HG03571 (cell line): ENCODE measurements at regions not wholly inside any gene's neighbourhood (a gene's known extent, or its start where the extent isn't known, plus 50 kb on each side); places are given as distances from the start of the nearest gene placed in this dataset.

Experiments
- ATAC-seq: cut with Tn5 transposase; IDR thresholded peaks from one replicate; pipeline ENCODE4 v1.9.1; 2021; ENCODE audit not compliant: unreplicated experiment

DNA sequence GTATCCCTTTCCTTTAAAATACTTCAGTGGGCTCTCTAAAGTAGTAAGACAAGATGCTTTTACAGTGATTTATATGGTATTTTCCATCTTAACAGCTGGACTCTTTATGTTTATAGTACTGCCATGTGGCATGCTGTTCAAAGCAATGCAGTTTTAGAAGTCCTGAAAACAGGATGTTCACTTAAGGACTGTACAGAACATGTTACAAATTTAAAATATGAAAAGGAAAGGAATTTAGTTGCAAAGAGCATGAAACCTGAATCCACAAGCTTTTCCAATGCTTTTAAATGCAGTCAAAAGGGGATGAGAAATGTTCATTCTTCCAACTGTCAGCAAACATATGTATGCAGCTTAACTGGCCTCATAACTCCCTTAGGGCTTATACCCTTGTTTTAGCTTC lies 580.2 kb downstream of the EFNA5 start:
- ATAC-seq: no peak

DNA sequence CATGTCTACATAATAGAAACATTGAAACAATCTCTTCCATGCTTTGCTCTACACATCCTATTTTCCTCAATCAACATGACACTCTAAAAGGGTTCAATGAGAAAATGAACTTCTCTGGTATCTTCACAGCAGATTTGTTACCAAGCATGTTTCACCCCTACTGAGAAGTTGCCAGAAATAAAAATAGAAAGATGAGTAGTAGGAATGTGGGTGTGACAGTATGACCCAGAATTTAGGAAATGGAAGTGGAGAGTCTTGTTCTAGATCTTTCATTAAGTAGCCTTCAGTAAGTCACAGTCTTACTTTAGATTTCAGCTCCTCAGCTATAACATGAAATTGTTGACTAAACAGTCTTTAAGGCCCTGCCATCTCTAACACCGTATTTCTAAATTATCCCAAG lies 581.8 kb downstream of the EFNA5 start:
- no peak for ATAC-seq

GRCh38 chr5:107085572-107085971 lies 585.2 kb downstream of the EFNA5 start:
- ATAC-seq: no peak

- ATAC-seq: no peak
These were observed 595.7 kb downstream of the EFNA5 start for GRCh38 chr5:107074996-107075395.

DNA sequence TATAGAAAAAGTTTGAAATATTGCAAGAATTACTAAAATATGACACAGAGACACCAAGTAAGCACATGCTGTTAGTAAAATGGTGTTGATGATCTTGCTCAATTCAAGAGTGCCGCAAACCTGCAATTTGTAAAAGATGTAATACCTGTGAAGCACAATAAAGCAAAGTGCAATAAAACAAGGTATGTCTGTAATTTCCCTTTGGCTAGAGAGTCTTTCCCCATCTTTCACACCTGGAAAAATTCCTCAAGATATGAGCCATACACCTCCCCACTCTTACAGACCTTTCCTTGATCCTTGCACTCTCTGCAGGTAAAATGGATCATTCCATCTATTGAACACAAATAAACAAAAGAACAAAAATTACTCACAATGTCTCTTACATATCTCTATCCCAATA lies 597.8 kb downstream of the EFNA5 start:
- no peak for ATAC-seq

DNA sequence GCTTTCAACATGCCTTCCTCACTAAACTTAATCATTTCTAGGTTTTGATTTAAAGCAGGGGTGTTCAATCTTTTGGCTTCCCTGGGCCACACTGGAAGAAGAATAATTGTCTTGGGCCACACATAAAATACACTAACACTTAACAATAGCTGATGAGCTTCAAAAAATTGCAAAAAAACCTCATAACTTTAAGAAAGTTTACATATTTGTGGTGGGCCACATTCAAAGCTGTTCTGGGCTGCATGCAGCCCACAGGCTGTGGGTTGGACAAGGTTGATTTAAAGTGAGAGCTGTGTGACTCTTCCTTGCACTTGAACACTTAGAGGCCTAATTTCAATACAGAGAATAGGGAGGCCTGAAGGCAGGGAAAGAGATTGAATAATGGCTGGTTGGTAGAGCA lies 598.3 kb downstream of the EFNA5 start:
- no peak for ATAC-seq

DNA sequence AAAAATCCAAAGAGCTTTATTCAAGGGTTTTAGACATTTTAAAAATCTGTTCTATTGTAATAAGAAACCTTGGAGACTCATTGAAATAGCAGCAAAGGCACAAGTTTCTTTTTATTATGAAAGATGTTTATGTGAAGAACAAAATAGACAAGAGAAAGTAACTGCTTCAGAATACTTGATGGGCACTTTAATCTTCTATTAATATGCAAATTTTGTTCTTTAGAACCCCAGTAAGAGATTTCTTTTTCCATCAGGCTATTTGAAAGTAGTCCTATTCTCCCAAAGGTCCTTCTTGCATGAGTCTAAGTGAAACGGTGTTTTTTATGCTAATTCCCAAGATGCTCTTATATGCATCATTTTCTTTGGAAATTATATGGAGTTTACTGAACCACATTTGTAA lies 602.0 kb downstream of the EFNA5 start:
- ATAC-seq: no peak

GRCh38 chr5:107067395-107067794 lies 603.3 kb downstream of the EFNA5 start:
- ATAC-seq: no peak

GRCh38 chr5:107063511-107063910 lies 607.2 kb downstream of the EFNA5 start:
- ATAC-seq: no peak

GRCh38 chr5:107058803-107059202 lies 611.9 kb downstream of the EFNA5 start:
- no peak for ATAC-seq

DNA sequence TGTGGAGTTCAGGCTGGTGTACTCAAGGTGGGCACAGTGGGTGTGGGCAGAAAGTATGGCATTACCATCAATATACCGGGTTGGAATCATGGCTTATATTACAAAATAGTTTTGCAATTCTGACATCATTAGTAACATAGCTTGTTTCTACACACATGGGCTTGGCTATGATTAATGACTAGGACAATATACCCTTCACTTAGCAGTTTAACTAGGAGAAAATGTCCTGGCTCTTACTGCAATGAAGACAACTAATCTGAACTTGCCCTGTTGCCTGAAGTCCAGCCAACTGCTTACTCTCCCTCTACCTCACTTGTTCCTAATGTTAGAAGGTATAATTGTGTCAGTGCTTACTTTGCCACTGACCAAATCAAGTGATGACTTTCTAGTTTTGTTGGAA lies 612.5 kb downstream of the EFNA5 start:
- ATAC-seq: no peak

DNA sequence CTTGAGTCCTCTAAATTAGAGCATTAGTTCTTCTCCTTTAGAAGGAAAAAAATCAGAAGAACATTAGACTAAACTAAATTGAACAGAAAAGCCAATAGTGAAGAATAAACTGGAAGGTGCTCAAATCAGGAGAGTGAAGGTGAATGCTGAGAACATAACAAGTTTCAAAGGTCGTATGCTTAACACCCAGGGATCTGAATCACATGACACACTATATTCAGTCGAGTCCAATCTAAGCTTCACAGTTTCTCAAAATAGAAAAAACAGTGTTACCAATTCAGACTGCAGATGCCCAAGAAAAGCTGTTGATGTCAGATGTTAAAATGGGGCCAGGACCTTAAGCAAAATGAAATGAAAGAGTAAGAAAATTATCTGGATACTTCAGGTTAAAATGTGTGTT lies 614.5 kb downstream of the EFNA5 start:
- ATAC-seq: no peak

- ATAC-seq: no peak
These were observed 623.7 kb downstream of the EFNA5 start for GRCh38 chr5:107047048-107047447.

- ATAC-seq: no peak
These were observed 627.1 kb downstream of the EFNA5 start for GRCh38 chr5:107043665-107044064.

DNA sequence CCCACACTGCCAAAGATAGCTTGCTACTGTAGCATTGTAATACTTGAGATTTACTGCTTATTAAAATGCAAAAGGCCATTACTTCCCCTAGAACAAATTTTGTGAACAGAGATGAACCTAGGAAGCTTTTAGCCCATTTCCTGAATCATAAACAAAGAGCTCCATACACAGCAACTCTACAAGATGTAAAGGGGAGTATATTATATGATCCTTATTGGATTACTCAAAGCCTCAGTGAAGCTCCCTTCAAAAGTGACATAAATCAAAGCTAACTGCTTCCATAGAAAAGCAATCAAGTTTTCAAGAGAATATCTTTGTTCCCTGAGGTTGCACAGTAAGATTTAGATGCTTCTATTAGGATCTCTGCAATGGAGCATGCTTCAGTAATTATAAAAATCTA lies 629.8 kb downstream of the EFNA5 start:
- ATAC-seq: no peak

GRCh38 chr5:107032629-107033028 lies 638.1 kb downstream of the EFNA5 start:
- ATAC-seq: no peak

- no peak for ATAC-seq
These were observed 641.8 kb downstream of the EFNA5 start for GRCh38 chr5:107028938-107029337.

GRCh38 chr5:107025712-107026497 lies 644.8 kb downstream of the EFNA5 start:
- ATAC-seq: no peak

DNA sequence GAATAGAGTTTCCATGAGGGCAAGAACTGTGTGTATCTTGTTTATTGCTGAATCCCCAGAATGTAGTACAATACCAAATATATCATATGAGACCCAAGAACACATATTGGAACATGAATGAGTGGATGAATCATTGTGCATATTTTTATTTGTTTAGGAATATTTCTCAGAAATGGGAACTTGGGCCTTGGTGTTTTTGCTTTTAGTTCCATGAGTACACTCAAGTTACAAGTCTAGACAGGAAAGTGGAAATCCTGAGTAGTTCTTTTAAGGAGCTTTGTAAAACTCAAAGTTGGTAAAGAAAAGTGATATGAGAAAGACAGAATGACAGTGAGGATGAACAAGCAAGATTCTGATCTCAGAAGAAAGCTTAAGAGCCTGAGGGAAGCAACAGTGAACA lies 647.0 kb downstream of the EFNA5 start:
- no peak for ATAC-seq

DNA sequence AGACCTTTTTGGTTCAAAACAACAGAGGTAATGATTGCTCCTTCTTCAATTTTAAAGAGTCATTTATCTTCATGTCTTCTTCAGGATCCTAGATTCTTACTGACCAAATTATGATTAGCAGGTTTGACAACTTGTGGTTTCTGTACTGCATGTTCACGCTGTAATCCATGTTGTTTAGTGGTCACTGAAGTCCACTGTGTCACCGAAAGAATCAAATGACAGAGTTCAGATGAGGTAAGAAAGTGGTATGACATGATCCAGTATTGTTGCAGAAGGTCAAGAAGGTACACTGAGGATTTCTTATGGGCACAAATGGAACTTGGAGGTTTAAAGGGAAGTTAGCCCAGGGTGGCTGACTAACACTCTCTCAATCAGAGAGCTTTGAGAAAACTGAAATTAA lies 649.2 kb downstream of the EFNA5 start:
- ATAC-seq: no peak

- no peak for ATAC-seq
These were observed 650.1 kb downstream of the EFNA5 start for GRCh38 chr5:107020626-107021025.

GRCh38 chr5:107017616-107018015 lies 653.1 kb downstream of the EFNA5 start:
- no peak for ATAC-seq

- ATAC-seq: no peak
These were observed 658.4 kb downstream of the EFNA5 start for GRCh38 chr5:107012371-107012770.
